ENCODE measurements at regions not wholly inside any gene's neighbourhood (a gene's known extent, or its start where the extent isn't known, plus 50 kb on each side); places are given as distances from the start of the nearest gene placed in this dataset.

- no peak overlapping the region for H3K4me3 ChIP-seq (replicated peaks in 1 of 4; ENCODE audit: control extremely low read depth in 1 of 4, insufficient read depth in 1 of 4, low read depth in 3 of 4, low read length in 4 of 4)
- H3K4me2 ChIP-seq (ENCODE audit: extremely low read depth, insufficient read depth, low read length): no peak overlapping the region
- no peak overlapping the region for H3K9ac ChIP-seq (ENCODE audit: insufficient read depth, low read length)
- TF ChIP-seq CTCF (conservative IDR thresholded peaks at IDR 0.05 in 1 of 2, IDR thresholded peaks at IDR 0.05 in 1 of 2; ENCODE audit: low read depth in 1 of 2, low read length in 2 of 2) (peak in 1 of 2 donors; percentile 10), EZH2 (IDR thresholded peaks at IDR 0.05; ENCODE audit: low read length, missing control alignments) (no peak)
- H3K79me2 ChIP-seq (ENCODE audit: control insufficient read depth, insufficient read depth, low read length): no peaks in the 10 kb centered on the region
- no peaks in the 10 kb centered on the region for H4K20me1 ChIP-seq (ENCODE audit: control insufficient read depth, extremely low read depth, insufficient read depth, low read length)
- H3K36me3 ChIP-seq (ENCODE audit: control insufficient read depth, insufficient read depth, low read length): no peaks in the 10 kb centered on the region
- DNase-seq (ENCODE audit: low read depth in 2 of 2): peak in 1 of 2 donors; percentile 5
- H3K27me3 ChIP-seq (ENCODE audit: control insufficient read depth, insufficient read depth, low read length): no peaks in the 10 kb centered on the region
- no peak overlapping the region for H2AFZ ChIP-seq (ENCODE audit: low read length)
- H3K9me3 ChIP-seq (ENCODE audit: control insufficient read depth, insufficient read depth, low read depth, low read length): no peaks in the 10 kb centered on the region
- no peak overlapping the region for H3K27ac ChIP-seq (ENCODE audit: insufficient read depth, low read length)
- peaks cover 6% of the 10 kb centered on the region for H3K4me1 ChIP-seq (ENCODE audit: control insufficient read depth, extremely low read depth, insufficient read depth, low read length)
Measured at GRCh38 chr2:62410015-62410453, 96.0 kb downstream of the TMEM17 start.

- Histone ChIP-seq H2AFZ (ENCODE audit: low read length) (no peak overlapping the region), H3K9me3 (ENCODE audit: control insufficient read depth, insufficient read depth, low read depth, low read length) (no peaks in the 10 kb centered on the region), H4K20me1 (ENCODE audit: control insufficient read depth, extremely low read depth, insufficient read depth, low read length) (no peaks in the 10 kb centered on the region), H3K27ac (ENCODE audit: insufficient read depth, low read length) (no peak overlapping the region), H3K27me3 (ENCODE audit: control insufficient read depth, insufficient read depth, low read length) (no peaks in the 10 kb centered on the region), H3K4me2 (ENCODE audit: extremely low read depth, insufficient read depth, low read length) (no peak overlapping the region), H3K4me1 (ENCODE audit: control insufficient read depth, extremely low read depth, insufficient read depth, low read length) (peaks cover 6% of the 10 kb centered on the region), H3K79me2 (ENCODE audit: control insufficient read depth, insufficient read depth, low read length) (no peaks in the 10 kb centered on the region), H3K4me3 (replicated peaks in 1 of 4; ENCODE audit: control extremely low read depth in 1 of 4, insufficient read depth in 1 of 4, low read depth in 3 of 4, low read length in 4 of 4) (no peak overlapping the region), H3K36me3 (ENCODE audit: control insufficient read depth, insufficient read depth, low read length) (no peaks in the 10 kb centered on the region), H3K9ac (ENCODE audit: insufficient read depth, low read length) (no peak overlapping the region)
- DNase-seq (ENCODE audit: low read depth in 2 of 2): peak in 1 of 2 donors; percentile 51
- TF ChIP-seq EZH2 (IDR thresholded peaks at IDR 0.05; ENCODE audit: low read length, missing control alignments) (no peak), CTCF (conservative IDR thresholded peaks at IDR 0.05 in 1 of 2, IDR thresholded peaks at IDR 0.05 in 1 of 2; ENCODE audit: low read depth in 1 of 2, low read length in 2 of 2) (no peak)
Measured at GRCh38 chr2:62409442-62409841, 96.6 kb downstream of the TMEM17 start.

GRCh38 chr2:62408241-62408677, 97.7 kb downstream of the TMEM17 start:
- TF ChIP-seq EZH2 (IDR thresholded peaks at IDR 0.05; ENCODE audit: low read length, missing control alignments) (no peak), CTCF (conservative IDR thresholded peaks at IDR 0.05 in 1 of 2, IDR thresholded peaks at IDR 0.05 in 1 of 2; ENCODE audit: low read depth in 1 of 2, low read length in 2 of 2) (no peak)
- Histone ChIP-seq H3K9ac (ENCODE audit: insufficient read depth, low read length) (no peak overlapping the region), H2AFZ (ENCODE audit: low read length) (no peak overlapping the region), H3K36me3 (ENCODE audit: control insufficient read depth, insufficient read depth, low read length) (no peaks in the 10 kb centered on the region), H4K20me1 (ENCODE audit: control insufficient read depth, extremely low read depth, insufficient read depth, low read length) (no peaks in the 10 kb centered on the region), H3K4me1 (ENCODE audit: control insufficient read depth, extremely low read depth, insufficient read depth, low read length) (peaks cover 6% of the 10 kb centered on the region), H3K4me2 (ENCODE audit: extremely low read depth, insufficient read depth, low read length) (no peak overlapping the region), H3K9me3 (ENCODE audit: control insufficient read depth, insufficient read depth, low read depth, low read length) (no peaks in the 10 kb centered on the region), H3K79me2 (ENCODE audit: control insufficient read depth, insufficient read depth, low read length) (no peaks in the 10 kb centered on the region), H3K27me3 (ENCODE audit: control insufficient read depth, insufficient read depth, low read length) (no peaks in the 10 kb centered on the region), H3K27ac (ENCODE audit: insufficient read depth, low read length) (no peak overlapping the region), H3K4me3 (replicated peaks in 1 of 4; ENCODE audit: control extremely low read depth in 1 of 4, insufficient read depth in 1 of 4, low read depth in 3 of 4, low read length in 4 of 4) (no peak overlapping the region)
- DNase-seq (ENCODE audit: low read depth in 2 of 2): peak in 1 of 2 donors; percentile 2

Data from fibroblast of lung (primary cell).